AG09309 (cell line): ENCODE measurements at regions not wholly inside any gene's neighbourhood (a gene's known extent, or its start where the extent isn't known, plus 50 kb on each side); places are given as distances from the start of the nearest gene placed in this dataset.

Experiments used
- DNase-seq: peaks from one replicate; pipeline ENCODE4 v3.0.0-alpha.2; 2010; ENCODE audit warnings: low read depth
- H3K4me3 ChIP-seq: 2 replicates; pipeline ENCODE4 v1.5.1; 2011; ENCODE audit warnings: mild to moderate bottlenecking, low read depth, low read length, moderate library complexity; ENCODE audit not compliant: control insufficient read depth
- TF ChIP-seq, protein P1 (sequence below): IDR thresholded peaks from 2 replicates; pipeline ENCODE4 v1.5.1; 2011; ENCODE audit warnings: mild to moderate bottlenecking, low read depth, low read length, inconsistent platforms; ENCODE audit not compliant: insufficient read depth, control insufficient read depth; ENCODE audit errors: missing control alignments

DNA sequence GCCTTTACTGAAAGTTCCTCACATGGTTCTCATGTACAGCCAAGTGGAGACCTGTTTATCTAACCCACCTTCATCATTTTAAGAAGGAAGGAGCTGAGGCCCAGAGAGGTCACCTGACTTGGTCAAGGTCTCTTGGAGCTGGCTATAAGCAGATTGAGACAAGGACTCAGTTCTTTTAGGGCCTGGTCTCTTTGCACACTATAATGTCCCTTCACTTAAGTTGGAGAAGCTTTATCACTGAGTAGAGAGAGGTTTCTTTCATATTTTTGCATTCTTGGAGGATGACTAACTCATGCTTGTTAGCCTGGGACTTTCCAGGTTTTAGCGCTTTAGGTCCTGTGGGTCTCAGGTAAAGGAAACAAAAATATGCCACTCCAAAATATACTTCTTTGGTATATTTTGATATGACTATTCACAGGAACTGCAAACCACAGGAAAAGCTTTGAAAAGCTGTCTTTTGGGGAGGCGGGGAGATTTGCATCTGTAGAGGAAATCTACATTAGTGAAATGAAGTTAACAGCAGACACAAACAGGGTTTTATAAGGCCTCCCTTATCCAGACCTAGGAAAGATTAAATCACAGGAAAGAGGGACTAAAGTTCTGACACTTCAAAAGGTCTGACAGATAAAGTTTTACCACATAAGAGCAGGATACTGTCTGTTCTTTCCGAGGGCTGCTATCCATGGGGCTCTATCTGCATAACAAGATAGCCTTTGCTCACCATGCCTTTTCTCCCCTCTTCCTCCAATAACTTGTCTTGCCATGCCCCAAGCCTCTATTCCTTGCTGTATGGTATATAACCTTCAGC is 95.8 kb upstream of the ANKRD55 start:
- TF ChIP-seq, protein P1, sequence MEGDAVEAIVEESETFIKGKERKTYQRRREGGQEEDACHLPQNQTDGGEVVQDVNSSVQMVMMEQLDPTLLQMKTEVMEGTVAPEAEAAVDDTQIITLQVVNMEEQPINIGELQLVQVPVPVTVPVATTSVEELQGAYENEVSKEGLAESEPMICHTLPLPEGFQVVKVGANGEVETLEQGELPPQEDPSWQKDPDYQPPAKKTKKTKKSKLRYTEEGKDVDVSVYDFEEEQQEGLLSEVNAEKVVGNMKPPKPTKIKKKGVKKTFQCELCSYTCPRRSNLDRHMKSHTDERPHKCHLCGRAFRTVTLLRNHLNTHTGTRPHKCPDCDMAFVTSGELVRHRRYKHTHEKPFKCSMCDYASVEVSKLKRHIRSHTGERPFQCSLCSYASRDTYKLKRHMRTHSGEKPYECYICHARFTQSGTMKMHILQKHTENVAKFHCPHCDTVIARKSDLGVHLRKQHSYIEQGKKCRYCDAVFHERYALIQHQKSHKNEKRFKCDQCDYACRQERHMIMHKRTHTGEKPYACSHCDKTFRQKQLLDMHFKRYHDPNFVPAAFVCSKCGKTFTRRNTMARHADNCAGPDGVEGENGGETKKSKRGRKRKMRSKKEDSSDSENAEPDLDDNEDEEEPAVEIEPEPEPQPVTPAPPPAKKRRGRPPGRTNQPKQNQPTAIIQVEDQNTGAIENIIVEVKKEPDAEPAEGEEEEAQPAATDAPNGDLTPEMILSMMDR: no peak
- no peak overlapping the region for H3K4me3 ChIP-seq
- no peak for DNase-seq

DNA sequence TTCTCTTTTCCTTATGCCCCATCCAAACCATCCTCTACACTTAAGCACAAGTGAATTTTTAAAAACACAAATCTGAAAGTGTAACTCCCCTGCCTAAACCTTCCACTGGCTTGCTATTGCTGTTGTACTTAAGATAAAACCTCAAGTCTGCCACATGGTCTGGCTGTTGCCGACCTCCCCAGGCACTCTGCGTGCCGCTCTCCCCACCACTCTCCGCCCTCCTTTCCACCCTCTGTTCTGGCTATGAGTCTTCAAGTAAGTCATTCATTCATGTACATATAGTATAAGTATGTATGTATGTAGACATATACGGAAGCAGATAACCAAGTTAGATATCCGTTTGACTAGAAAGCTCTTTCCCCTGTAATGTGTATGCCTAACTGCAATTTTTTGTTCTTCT is 94.7 kb upstream of the ANKRD55 start:
- H3K4me3 ChIP-seq: no peak overlapping the region
- no peak for DNase-seq
- TF ChIP-seq, protein P1: no peak

DNA sequence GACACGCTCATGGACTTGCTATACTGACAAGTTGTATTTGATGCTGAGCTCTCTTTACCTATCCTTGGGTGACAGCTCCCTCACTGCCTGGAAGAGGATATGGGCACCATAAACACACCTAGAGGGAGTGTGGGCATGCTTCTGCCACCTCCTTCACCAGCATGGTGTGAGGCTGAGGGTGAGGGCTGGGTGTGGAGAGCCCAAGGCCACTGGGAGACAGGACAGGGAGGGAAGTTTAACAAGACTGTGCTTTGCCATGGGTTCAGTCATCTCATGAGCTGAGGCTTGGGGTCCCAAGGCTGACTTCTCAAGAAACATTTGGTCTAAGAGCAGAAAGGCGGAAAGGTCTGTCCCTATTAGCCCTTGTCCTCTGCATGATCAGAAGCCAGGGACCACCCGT is 93.6 kb upstream of the ANKRD55 start:
- no peak for DNase-seq
- H3K4me3 ChIP-seq: no peak overlapping the region
- TF ChIP-seq, protein P1: no peak

DNA sequence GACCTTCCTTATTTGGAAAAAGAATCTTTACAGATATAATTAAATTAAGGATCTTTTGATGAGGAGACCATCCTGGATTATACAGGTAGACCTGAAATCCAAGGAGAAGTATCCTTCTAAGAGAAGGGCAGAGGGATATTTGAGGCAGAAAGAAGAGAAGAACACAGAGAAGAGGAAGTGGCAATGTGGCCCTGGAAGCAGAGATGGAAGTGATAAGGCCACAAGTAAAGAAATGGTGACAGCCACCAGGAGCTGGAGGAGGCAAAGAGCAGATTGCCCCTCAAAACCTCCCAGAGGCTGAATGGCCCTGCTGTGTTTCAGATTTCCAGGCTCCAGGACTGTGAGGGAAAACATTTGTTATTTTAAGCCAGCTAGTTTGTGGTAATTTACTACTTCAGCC is 93.0 kb upstream of the ANKRD55 start:
- TF ChIP-seq, protein P1: no peak
- no peak overlapping the region for H3K4me3 ChIP-seq
- no peak for DNase-seq

DNA sequence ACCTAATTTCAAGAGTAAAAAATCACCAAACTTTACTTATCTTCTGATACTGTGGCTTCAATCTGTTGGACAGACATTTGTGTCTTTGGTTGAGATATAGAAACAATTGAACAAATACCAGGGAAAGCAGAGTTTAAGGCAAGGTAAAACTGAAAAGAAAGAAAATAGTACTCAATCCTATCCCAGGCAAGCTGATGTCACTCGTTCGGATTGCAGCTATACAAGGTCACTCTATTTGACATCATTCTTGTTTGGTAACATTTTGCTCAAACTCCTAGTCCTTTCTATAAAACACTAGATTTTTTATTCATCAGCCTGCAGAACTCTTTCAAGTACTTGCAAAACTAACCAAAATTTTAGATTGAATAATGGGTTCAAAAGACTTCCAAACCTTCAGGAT is 91.9 kb upstream of the ANKRD55 start:
- TF ChIP-seq, protein P1: no peak
- H3K4me3 ChIP-seq: no peak overlapping the region
- DNase-seq: no peak

DNA sequence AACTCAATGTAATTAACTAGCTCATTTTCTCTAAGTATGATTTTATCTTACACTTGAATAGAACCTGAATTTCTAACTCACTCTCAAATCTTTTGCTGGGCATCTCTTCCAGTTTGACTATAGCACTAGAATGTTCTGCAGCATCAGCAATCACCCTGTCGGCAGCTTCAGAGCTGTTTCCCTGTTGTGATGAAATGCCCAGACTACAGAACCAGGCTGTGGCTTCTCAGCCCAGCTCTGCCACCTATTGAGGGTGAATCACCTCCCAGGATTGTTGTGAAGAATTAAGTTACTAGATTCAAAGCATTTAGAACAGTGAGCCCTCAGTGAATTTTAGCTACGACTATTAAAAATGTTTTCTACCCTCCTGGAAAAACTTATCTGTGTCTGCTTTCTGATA is 90.4 kb upstream of the ANKRD55 start:
- TF ChIP-seq, protein P1: no peak
- peak; percentile 24 for DNase-seq
- no peak overlapping the region for H3K4me3 ChIP-seq

DNA sequence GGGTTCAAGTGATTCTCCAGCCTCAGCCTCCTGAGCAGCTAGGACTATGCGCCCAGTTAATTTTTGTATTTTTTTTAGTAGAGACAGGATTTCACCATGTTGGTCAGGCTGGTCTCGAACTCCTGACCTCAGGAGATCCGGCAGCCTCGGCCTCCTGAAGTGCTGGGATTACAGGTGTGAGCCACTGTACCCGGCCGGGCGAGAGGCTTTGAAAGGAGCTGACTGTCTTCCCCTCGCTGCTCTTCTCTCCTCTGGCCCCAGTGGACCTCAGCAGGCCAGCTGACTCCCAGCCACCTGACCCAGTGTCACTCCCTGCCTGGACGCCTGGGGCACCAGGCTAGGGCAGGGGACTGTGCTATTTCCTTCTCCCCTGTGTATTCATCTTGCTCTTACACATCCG is 89.5 kb upstream of the ANKRD55 start:
- no peak overlapping the region for H3K4me3 ChIP-seq
- TF ChIP-seq, protein P1: no peak
- DNase-seq: no peak
